Brain microvascular endothelial cell (primary cell): ENCODE measurements at regions not wholly inside any gene's neighbourhood (a gene's known extent, or its start where the extent isn't known, plus 50 kb on each side); places are given as distances from the start of the nearest gene placed in this dataset.
A peak's percentile ranks its signal among the peaks of the same experiment; 100 is the strongest.

Experiments used
- DNase-seq: peaks from one replicate; pipeline ENCODE4 v3.0.0-alpha.2; 2020
- H3K27ac ChIP-seq: fragments of 250-450 bp; sonication (Bioruptor Pico); 2 replicates; pipeline ENCODE4 v1.5.1; 2020; ENCODE audit warnings: mild to moderate bottlenecking, moderate library complexity
- H3K27me3 ChIP-seq: fragments of 250-450 bp; sonication (Bioruptor Pico); replicated peaks from 2 replicates; pipeline ENCODE4 v1.5.1; 2020; ENCODE audit warnings: mild to moderate bottlenecking
- H3K36me3 ChIP-seq: fragments of 250-450 bp; sonication (Bioruptor Pico); replicated peaks from 2 replicates; pipeline ENCODE4 v1.5.1; 2020; ENCODE audit warnings: mild to moderate bottlenecking
- H3K4me3 ChIP-seq: 2 replicates; pipeline ENCODE4 v1.5.1; 2011; ENCODE audit warnings: low read depth, mild to moderate bottlenecking, control low read depth, low read length, moderate library complexity
- CTCF ChIP-seq: IDR thresholded peaks from 2 replicates; pipeline ENCODE4 v1.5.1; 2011; ENCODE audit warnings: low read depth, mild to moderate bottlenecking, moderate library complexity, low read length, control low read depth, inconsistent platforms; ENCODE audit errors: missing control alignments
- in situ Hi-C: cut with HindIII; loops from 2 replicates; pipeline ENCODE4 v1.10.0; 2017; ENCODE audit warnings: low sequenced_read_pairs, low pct_ligation_motif_present

DNA sequence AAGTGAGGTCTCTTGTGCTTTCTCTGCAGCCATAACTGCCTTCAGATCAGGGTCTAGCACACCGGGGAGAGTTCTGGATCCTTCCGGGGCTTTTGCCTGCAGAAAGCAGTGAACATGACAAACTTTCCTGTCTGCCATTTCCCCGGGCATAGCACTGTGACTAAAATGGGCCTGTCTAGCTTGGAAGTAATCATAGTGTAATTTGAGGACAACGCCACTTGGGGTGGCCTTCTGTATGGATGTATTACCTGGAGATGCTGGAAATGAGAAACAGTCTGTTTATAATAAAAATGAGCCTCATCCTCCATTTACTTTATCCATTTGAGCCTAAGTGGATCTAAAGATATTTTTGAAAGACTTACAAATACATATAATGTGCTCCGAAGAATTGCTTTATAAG is 453.7 kb downstream of the VRK1 start:
- Histone ChIP-seq H3K27ac (no peak overlapping the region), H3K4me3 (no peak overlapping the region), H3K27me3 (no peaks in the 10 kb centered on the region), H3K36me3 (no peaks in the 10 kb centered on the region)
- in situ Hi-C loops: no loop called here
- no peak for TF ChIP-seq CTCF
- no peak for DNase-seq

DNA sequence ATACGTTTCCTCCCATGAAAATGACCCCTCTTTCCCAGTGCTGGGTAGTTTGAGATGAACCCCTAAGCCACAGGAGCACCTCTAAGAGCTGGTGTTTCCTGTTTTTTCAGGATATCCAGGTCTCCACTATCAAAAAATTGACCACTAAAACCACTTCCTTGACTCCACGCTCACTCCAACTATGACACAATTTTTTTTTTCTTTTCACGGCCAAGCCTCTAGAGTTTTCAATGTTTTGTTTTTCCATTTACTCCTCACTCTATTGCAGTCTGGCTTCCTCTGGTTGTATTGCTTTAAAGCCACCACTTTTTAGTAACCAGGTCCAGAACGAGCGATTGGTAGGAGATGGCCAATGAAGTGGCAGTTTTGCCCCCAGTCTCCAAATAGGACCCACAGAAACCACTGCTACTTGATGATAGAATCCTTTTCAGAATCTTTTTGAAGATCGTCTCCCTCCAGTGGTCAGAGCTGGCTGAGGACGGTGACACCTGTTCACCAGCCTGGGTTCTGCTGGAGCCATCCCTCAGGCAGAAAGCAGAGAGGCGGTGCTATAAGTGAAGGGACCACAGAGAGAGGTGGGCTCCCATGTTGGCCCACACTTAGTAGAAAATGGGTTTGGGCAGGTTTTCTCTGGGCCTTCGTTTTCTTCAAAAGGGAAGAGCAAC is 454.4 kb downstream of the VRK1 start:
- in situ Hi-C loops: no loop called here
- no peaks in the 10 kb centered on the region for H3K27me3 ChIP-seq
- no peak overlapping the region for H3K27ac ChIP-seq
- H3K36me3 ChIP-seq: no peaks in the 10 kb centered on the region
- DNase-seq: no peak
- TF ChIP-seq CTCF: no peak
- H3K4me3 ChIP-seq: no peak overlapping the region

- DNase-seq: no peak
- in situ Hi-C loops: no loop called here
- TF ChIP-seq CTCF: no peak
Measured at GRCh38 chr14:97253756-97254155, 456.6 kb downstream of the VRK1 start.

DNA sequence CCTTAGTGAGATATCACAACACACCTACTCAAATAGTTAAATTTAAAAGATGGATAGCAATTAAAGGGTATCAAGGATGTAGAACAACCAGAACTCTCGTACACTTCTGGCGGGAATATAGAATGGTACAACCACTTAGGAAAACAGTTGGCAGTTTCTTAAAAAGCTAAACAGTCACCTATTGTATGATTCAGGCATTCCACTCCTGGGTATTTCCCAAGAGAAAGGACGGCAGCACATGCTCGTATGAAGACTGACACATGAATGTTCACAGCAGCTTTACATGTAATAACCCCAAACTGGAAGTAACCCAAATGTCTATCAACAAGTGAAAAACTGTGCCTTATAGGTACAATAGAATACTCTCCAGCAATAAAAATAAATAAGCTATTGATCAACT is 465.2 kb downstream of the VRK1 start:
- Histone ChIP-seq H3K36me3 (no peaks in the 10 kb centered on the region), H3K27ac (no peak overlapping the region), H3K4me3 (no peak overlapping the region), H3K27me3 (no peaks in the 10 kb centered on the region)
- TF ChIP-seq CTCF: no peak
- DNase-seq: no peak
- in situ Hi-C loops: no loop called here

More at GRCh38 chr14:97253756-97254155, 456.6 kb downstream of the VRK1 start:
- H3K36me3 ChIP-seq: no peaks in the 10 kb centered on the region
- H3K4me3 ChIP-seq: no peak overlapping the region
- H3K27ac ChIP-seq: no peak overlapping the region
- H3K27me3 ChIP-seq: no peaks in the 10 kb centered on the region

GRCh38 chr14:97264516-97265230 is 467.5 kb downstream of the VRK1 start:
- DNase-seq: no peak
- no peaks in the 10 kb centered on the region for H3K36me3 ChIP-seq
- in situ Hi-C loops: no loop called here
- TF ChIP-seq CTCF: no peak
- H3K27ac ChIP-seq: no peak overlapping the region
- H3K4me3 ChIP-seq: no peak overlapping the region
- H3K27me3 ChIP-seq: no peaks in the 10 kb centered on the region

DNA sequence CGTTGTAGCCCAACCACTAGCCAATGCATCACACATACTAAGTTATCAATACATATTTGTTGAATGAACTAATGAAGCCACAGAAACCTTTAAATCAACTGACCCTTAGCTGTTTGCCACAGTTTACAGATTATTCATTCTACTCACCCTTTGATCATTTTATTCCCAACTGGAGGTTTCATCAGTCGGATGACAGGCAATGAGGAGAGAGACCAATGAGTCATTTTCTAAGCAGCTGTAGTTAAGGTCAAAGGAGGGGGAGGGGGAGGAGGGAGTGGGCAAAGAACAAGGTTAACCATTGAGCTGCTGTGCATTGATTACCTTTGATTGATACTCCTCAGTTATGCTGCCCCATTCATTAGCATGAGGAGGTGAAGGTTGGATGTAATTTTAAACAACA is 469.5 kb downstream of the VRK1 start:
- in situ Hi-C loops: no loop called here
- H3K27ac ChIP-seq: no peak overlapping the region
- no peaks in the 10 kb centered on the region for H3K27me3 ChIP-seq

More for the DNA sequence above, 469.5 kb downstream of the VRK1 start:
- H3K4me3 ChIP-seq: no peak overlapping the region
- TF ChIP-seq CTCF: no peak
- H3K36me3 ChIP-seq: no peaks in the 10 kb centered on the region
- peak; percentile 40 for DNase-seq
